IMR-90 (cell line): ENCODE measurements at regions not wholly inside any gene's neighbourhood (a gene's known extent, or its start where the extent isn't known, plus 50 kb on each side); places are given as distances from the start of the nearest gene placed in this dataset.

ENCODE experiments used
- ATAC-seq: fragments of 200-7000 bp; cut with Tn5 transposase; 2 replicates; pipeline ENCODE4 v1.9.1; 2020; ENCODE audit warnings: low read depth, mild to moderate bottlenecking, moderate library complexity
- BruUV-seq: library from RNA; stranded (reverse); fragments of 400-500 nt; replicated peaks from 2 replicates; lab custom pipeline; 2021; lab: Mats Ljungman, UMichigan
- CTCF ChIA-PET: fragments of 300-600 bp; formaldehyde crosslinking; extraction: SDS; loops from one replicate; lab custom pipeline; 2021; ENCODE audit warnings: antibody characterized with exemption; lab: Yijun Ruan, JAX
- POLR2A ChIA-PET: fragments of 300-600 bp; sonication (Branson Sonifier 250); formaldehyde crosslinking; loops from one replicate; lab custom pipeline; 2022; ENCODE audit warnings: antibody characterized with exemption; ENCODE audit not compliant: unreplicated experiment; lab: Charles Lee
- DNase-seq: peaks from one replicate; pipeline ENCODE4 v3.0.0; 2013
- H2AFZ ChIP-seq: replicated peaks from 2 replicates; pipeline ENCODE3; 2013; ENCODE audit warnings: low read length, mild to moderate bottlenecking; ENCODE audit not compliant: poor library complexity
- H2AK5ac ChIP-seq: 2 replicates; pipeline ENCODE4 v1.6.1; 2013; ENCODE audit warnings: low read depth, low read length, inconsistent platforms
- H2AK9ac ChIP-seq: replicated peaks from 2 replicates; pipeline ENCODE3; 2013; ENCODE audit warnings: mild to moderate bottlenecking, low read depth, low read length, moderate library complexity; ENCODE audit not compliant: poor library complexity
- H2BK120ac ChIP-seq: 2 replicates; pipeline ENCODE4 v1.6.1; 2013; ENCODE audit warnings: low read depth, low read length, inconsistent platforms
- H2BK15ac ChIP-seq: 3 replicates; pipeline ENCODE4 v1.6.1; 2013; ENCODE audit warnings: low read depth, low read length, inconsistent platforms
- H2BK20ac ChIP-seq: 2 replicates; pipeline ENCODE4 v1.6.1; 2013; ENCODE audit warnings: low read depth, mild to moderate bottlenecking, inconsistent platforms, low read length, moderate library complexity
- H2BK5ac ChIP-seq: 2 replicates; pipeline ENCODE4 v1.6.1; 2013; ENCODE audit warnings: mild to moderate bottlenecking, low read depth, low read length, inconsistent platforms; ENCODE audit not compliant: poor library complexity, severe bottlenecking
- H3K14ac ChIP-seq: replicated peaks from 2 replicates; pipeline ENCODE4 v1.6.1; 2013; ENCODE audit warnings: low read depth, low read length, inconsistent platforms
- H3K18ac ChIP-seq: 2 replicates; pipeline ENCODE4 v1.6.1; 2013; ENCODE audit warnings: low read depth, low read length, control low read depth
- H3K23ac ChIP-seq: 2 replicates; pipeline ENCODE4 v1.6.1; 2013; ENCODE audit warnings: low read depth, low read length, inconsistent platforms
- H3K27ac ChIP-seq: 2 replicates; pipeline ENCODE4 v1.5.1; 2013; ENCODE audit warnings: mild to moderate bottlenecking, control low read depth, low read length; ENCODE audit not compliant: insufficient read depth
- H3K27me3 ChIP-seq: 2 replicates; pipeline ENCODE4 v1.6.1; 2013; ENCODE audit warnings: low read length; ENCODE audit not compliant: control insufficient read depth, insufficient read depth
- H3K36me3 ChIP-seq: 2 replicates; pipeline ENCODE4 v1.6.1; 2013; ENCODE audit warnings: low read length, mixed read lengths; ENCODE audit not compliant: control insufficient read depth, insufficient read depth
- H3K4ac ChIP-seq: 2 replicates; pipeline ENCODE4 v1.6.1; 2013; ENCODE audit warnings: low read depth, low read length, inconsistent platforms
- H3K4me1 ChIP-seq: 2 replicates; pipeline ENCODE4 v1.6.1; 2013; ENCODE audit warnings: low read length, mixed read lengths; ENCODE audit not compliant: control insufficient read depth, insufficient read depth
- H3K4me2 ChIP-seq: 2 replicates; pipeline ENCODE4 v1.6.1; 2013; ENCODE audit warnings: low read depth, mild to moderate bottlenecking, control low read depth, low read length, moderate library complexity
- H3K4me3 ChIP-seq: 2 replicates; pipeline ENCODE4 v1.5.1; 2013; ENCODE audit warnings: low read depth, mild to moderate bottlenecking, control low read depth, low read length, moderate library complexity; ENCODE audit not compliant: insufficient read depth
- H3K56ac ChIP-seq: 2 replicates; pipeline ENCODE4 v1.6.1; 2013; ENCODE audit warnings: low read length, inconsistent platforms; ENCODE audit not compliant: insufficient read depth; ENCODE audit errors: extremely low read depth
- H3K79me1 ChIP-seq, 2 experiments: 2 replicates each; pipeline ENCODE4 v1.6.1; 2013; ENCODE audit warnings: low read length in 2 of 2, inconsistent platforms in 1 of 2, low read depth in 1 of 2
- H3K9ac ChIP-seq: 2 replicates; pipeline ENCODE4 v1.6.1; 2013; ENCODE audit warnings: low read depth, low read length, control low read depth
- H3K9me1 ChIP-seq: 2 replicates; pipeline ENCODE4 v1.6.1; 2013; ENCODE audit warnings: low read length, inconsistent platforms; ENCODE audit not compliant: insufficient read depth
- H3K9me3 ChIP-seq: 2 replicates; pipeline ENCODE4 v1.6.1; 2013; ENCODE audit warnings: low read length; ENCODE audit not compliant: control insufficient read depth, insufficient read depth
- H4K20me1 ChIP-seq: 2 replicates; pipeline ENCODE4 v1.6.1; 2013; ENCODE audit warnings: low read length, inconsistent platforms; ENCODE audit not compliant: insufficient read depth
- H4K5ac ChIP-seq: 2 replicates; pipeline ENCODE4 v1.6.1; 2013; ENCODE audit warnings: mild to moderate bottlenecking, low read depth, low read length, control low read depth
- H4K8ac ChIP-seq, 2 experiments: 2 replicates each; pipeline ENCODE4 v1.6.1; 2013; ENCODE audit warnings: low read depth in 2 of 2, low read length in 2 of 2, control low read depth in 1 of 2, inconsistent platforms in 1 of 2
- H4K91ac ChIP-seq: 2 replicates; pipeline ENCODE4 v1.6.1; 2013; ENCODE audit warnings: low read depth, low read length, inconsistent platforms; ENCODE audit not compliant: insufficient read depth
- CEBPB ChIP-seq: IDR thresholded peaks from 2 replicates; pipeline ENCODE4 v1.6.1; 2012; ENCODE audit warnings: low read depth, low read length, improper control_type of control experiment
- CHD1 ChIP-seq: IDR thresholded peaks from 2 replicates; pipeline ENCODE4 v1.6.1; 2012; ENCODE audit warnings: low read depth, low read length, improper control_type of control experiment
- FOS ChIP-seq: fragments of 150-350 bp; IDR thresholded peaks from 2 replicates; pipeline ENCODE4 v1.6.1; 2016; ENCODE audit warnings: low read depth, low read length
- MAFK ChIP-seq: IDR thresholded peaks from 2 replicates; pipeline ENCODE4 v1.6.1; 2012; ENCODE audit warnings: low read depth, low read length, improper control_type of control experiment
- MAZ ChIP-seq: IDR thresholded peaks from 2 replicates; pipeline ENCODE4 v1.6.1; 2012; ENCODE audit warnings: low read depth, mild to moderate bottlenecking, low read length, improper control_type of control experiment, moderate library complexity, borderline replicate concordance
- NFE2L2 ChIP-seq: fragments of 150-350 bp; IDR thresholded peaks from 2 replicates; pipeline ENCODE4 v1.6.1; 2016; ENCODE audit warnings: low read depth, mild to moderate bottlenecking, low read length
- POLR2A ChIP-seq: IDR thresholded peaks from 2 replicates; pipeline ENCODE4 v1.6.1; 2012; ENCODE audit warnings: mild to moderate bottlenecking, low read depth, low read length
- RAD21 ChIP-seq: IDR thresholded peaks from 2 replicates; pipeline ENCODE4 v1.6.1; 2012; ENCODE audit warnings: low read length, improper control_type of control experiment
- RFX5 ChIP-seq: IDR thresholded peaks from 2 replicates; pipeline ENCODE4 v1.8.0; 2012; ENCODE audit warnings: low read depth, mild to moderate bottlenecking, low read length, moderate library complexity
- SMC3 ChIP-seq: fragments of 150-350 bp; IDR thresholded peaks from 2 replicates; pipeline ENCODE4 v1.6.1; 2016; ENCODE audit warnings: low read depth, mild to moderate bottlenecking, antibody characterized with exemption, low read length, moderate library complexity
- WGBS, 2 experiments: methylation state at CpG; one replicate each; pipeline versions ENCODE4 v1.1.5 to v1.1.7; 2013; ENCODE audit warnings: missing lambda C conversion rate in 2 of 2; ENCODE audit not compliant: insufficient read length in 1 of 2; ENCODE audit errors: extremely low coverage in 2 of 2; 5-methylcytosine and 5-hydroxymethylcytosine counted together
- dilution Hi-C: fragments of 300-500 bp; cut with HindIII; formaldehyde crosslinking; loops from one replicate; pipeline ENCODE4 v1.14.3; 2018; ENCODE audit warnings: low sequenced_read_pairs; ENCODE audit not compliant: unreplicated experiment
- in situ Hi-C: fragments of 300-500 bp; cut with MboI; formaldehyde crosslinking; loops from 3 replicates; pipeline ENCODE4 v1.14.3; 2019; ENCODE audit warnings: low sequenced_read_pairs, inconsistent platforms, mixed read lengths
- intact Hi-C: fragments of 100-400 bp; cut with micrococcal nuclease; formaldehyde crosslinking; loops from 2 replicates; pipeline ENCODE4 v1.10.0; 2022
- TF ChIP-seq, protein P1 (sequence below): conservative IDR thresholded peaks from 2 replicates; pipeline ENCODE4 v1.5.1; 2012; ENCODE audit warnings: mild to moderate bottlenecking, low read depth, low read length, improper control_type of control experiment
- TF ChIP-seq, protein P2 (sequence below): fragments of 150-350 bp; IDR thresholded peaks from 2 replicates; pipeline ENCODE4 v1.6.1; 2016; ENCODE audit warnings: low read depth, mild to moderate bottlenecking, low read length, moderate library complexity, borderline replicate concordance

DNA sequence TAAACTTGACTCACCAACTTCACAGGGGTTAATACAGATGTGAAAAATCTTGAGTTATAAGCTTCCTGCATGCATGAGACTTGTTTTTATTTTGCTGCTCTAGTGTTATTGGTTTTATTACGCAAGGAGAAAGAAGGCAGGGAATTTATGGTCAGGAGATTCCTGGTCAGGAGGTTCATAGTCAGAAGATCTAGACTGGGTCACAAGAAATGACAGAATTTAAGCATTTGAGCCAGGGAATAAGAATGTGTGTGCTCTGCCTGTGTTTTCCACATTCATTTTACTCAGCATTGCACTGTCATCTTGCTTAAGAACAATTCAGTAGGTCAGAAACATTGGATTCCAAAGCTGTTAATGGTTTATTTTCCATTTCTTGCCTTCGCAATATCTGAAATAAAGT lies 2522.1 kb downstream of the ARAP2 start:
- Histone ChIP-seq H2BK15ac (no peak overlapping the region), H2BK20ac (no peak overlapping the region), H4K5ac (no peak overlapping the region), H3K9me1 (no peaks in the 10 kb centered on the region), H4K8ac (no peak overlapping the region), H3K27ac (no peak overlapping the region), H3K9ac (no peak overlapping the region), H3K27me3 (no peaks in the 10 kb centered on the region), H3K9me3 (no peaks in the 10 kb centered on the region), H3K79me1 (no peaks in the 10 kb centered on the region), H3K4me3 (no peak overlapping the region), H2AFZ (no peak overlapping the region), H4K20me1 (no peaks in the 10 kb centered on the region), H2AK9ac (no peak overlapping the region), H3K23ac (no peak overlapping the region), H4K91ac (no peak overlapping the region), H3K36me3 (no peaks in the 10 kb centered on the region), H3K14ac (no peak overlapping the region), H2BK120ac (no peak overlapping the region), H3K4ac (no peak overlapping the region), H2BK5ac (no peak overlapping the region), H3K4me2 (no peak overlapping the region), H3K18ac (no peak overlapping the region), H2AK5ac (no peak overlapping the region), H3K4me1 (no peaks in the 10 kb centered on the region), H3K56ac (no peak overlapping the region)
- BruUV-seq, result no TSS peak
- ATAC-seq (no peak), DNase-seq (no peak)
- TF ChIP-seq, protein P1, sequence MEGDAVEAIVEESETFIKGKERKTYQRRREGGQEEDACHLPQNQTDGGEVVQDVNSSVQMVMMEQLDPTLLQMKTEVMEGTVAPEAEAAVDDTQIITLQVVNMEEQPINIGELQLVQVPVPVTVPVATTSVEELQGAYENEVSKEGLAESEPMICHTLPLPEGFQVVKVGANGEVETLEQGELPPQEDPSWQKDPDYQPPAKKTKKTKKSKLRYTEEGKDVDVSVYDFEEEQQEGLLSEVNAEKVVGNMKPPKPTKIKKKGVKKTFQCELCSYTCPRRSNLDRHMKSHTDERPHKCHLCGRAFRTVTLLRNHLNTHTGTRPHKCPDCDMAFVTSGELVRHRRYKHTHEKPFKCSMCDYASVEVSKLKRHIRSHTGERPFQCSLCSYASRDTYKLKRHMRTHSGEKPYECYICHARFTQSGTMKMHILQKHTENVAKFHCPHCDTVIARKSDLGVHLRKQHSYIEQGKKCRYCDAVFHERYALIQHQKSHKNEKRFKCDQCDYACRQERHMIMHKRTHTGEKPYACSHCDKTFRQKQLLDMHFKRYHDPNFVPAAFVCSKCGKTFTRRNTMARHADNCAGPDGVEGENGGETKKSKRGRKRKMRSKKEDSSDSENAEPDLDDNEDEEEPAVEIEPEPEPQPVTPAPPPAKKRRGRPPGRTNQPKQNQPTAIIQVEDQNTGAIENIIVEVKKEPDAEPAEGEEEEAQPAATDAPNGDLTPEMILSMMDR, result no peak
- TF ChIP-seq FOS (no peak), SMC3 (no peak), RAD21 (no peak), NFE2L2 (no peak), MAFK (no peak), CHD1 (no peak), MAZ (no peak), RFX5 (no peak), CEBPB (no peak), POLR2A (no peak)
- TF ChIP-seq, protein P2, sequence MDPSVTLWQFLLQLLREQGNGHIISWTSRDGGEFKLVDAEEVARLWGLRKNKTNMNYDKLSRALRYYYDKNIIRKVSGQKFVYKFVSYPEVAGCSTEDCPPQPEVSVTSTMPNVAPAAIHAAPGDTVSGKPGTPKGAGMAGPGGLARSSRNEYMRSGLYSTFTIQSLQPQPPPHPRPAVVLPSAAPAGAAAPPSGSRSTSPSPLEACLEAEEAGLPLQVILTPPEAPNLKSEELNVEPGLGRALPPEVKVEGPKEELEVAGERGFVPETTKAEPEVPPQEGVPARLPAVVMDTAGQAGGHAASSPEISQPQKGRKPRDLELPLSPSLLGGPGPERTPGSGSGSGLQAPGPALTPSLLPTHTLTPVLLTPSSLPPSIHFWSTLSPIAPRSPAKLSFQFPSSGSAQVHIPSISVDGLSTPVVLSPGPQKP, result no peak
- no CpG with 5 or more reads among the region's 2 CpGs for WGBS, 2 experiments
- intact Hi-C loops (no loop called here), dilution Hi-C loops (no loop called here), in situ Hi-C loops (no loop called here)
- ChIA-PET POLR2A (no interaction called here), CTCF (no interaction called here)
